Neural progenitor cell (in vitro differentiated cells): ENCODE measurements at regions not wholly inside any gene's neighbourhood (a gene's known extent, or its start where the extent isn't known, plus 50 kb on each side); places are given as distances from the start of the nearest gene placed in this dataset.

ENCODE experiments used
- DNase-seq: peaks from one replicate; pipeline ENCODE4 v3.0.0-alpha.2; 2016; ENCODE audit warnings: low spot score
- H2AFZ ChIP-seq: fragments of 200-600 bp; sonication (generic); replicated peaks from 2 replicates; pipeline ENCODE4 v1.6.1; 2016; ENCODE audit warnings: antibody characterized with exemption
- H3F3A ChIP-seq: fragments of 200-600 bp; sonication (generic); 2 replicates; pipeline ENCODE4 v1.6.1; 2016; ENCODE audit warnings: antibody characterized with exemption, low read depth
- H3K27ac ChIP-seq: fragments of 200-600 bp; sonication (generic); 2 replicates; pipeline ENCODE4 v1.5.1; 2016; ENCODE audit warnings: mild to moderate bottlenecking
- H3K27me3 ChIP-seq: fragments of 200-600 bp; sonication (generic); 2 replicates; pipeline ENCODE4 v1.6.1; 2016; ENCODE audit warnings: mild to moderate bottlenecking, moderate library complexity
- H3K36me3 ChIP-seq: fragments of 200-600 bp; sonication (generic); 2 replicates; pipeline ENCODE4 v1.5.1; 2016
- H3K4me1 ChIP-seq: fragments of 200-600 bp; sonication (generic); 2 replicates; pipeline ENCODE4 v1.6.1; 2016; ENCODE audit warnings: mixed run types
- H3K4me2 ChIP-seq: fragments of 200-600 bp; sonication (generic); 2 replicates; pipeline ENCODE4 v1.6.1; 2016
- H3K4me3 ChIP-seq: fragments of 200-600 bp; sonication (generic); 2 replicates; pipeline ENCODE4 v1.5.1; 2016
- H3K79me2 ChIP-seq: fragments of 200-600 bp; sonication (generic); 2 replicates; pipeline ENCODE4 v1.6.1; 2016; ENCODE audit warnings: low read depth
- H3K9ac ChIP-seq: fragments of 200-600 bp; sonication (generic); 2 replicates; pipeline ENCODE4 v1.6.1; 2016
- H3K9me3 ChIP-seq: fragments of 200-600 bp; sonication (generic); 2 replicates; pipeline ENCODE4 v1.5.1; 2016; ENCODE audit warnings: low read depth
- H4K20me1 ChIP-seq: fragments of 200-600 bp; sonication (generic); 2 replicates; pipeline ENCODE4 v1.6.1; 2016; ENCODE audit warnings: low read depth
- H3K27ac Mint-ChIP-seq: 3 replicates; pipeline ENCODE4 v1.8.0; 2021; ENCODE audit warnings: mixed read lengths
- H3K27me3 Mint-ChIP-seq: 2 replicates; pipeline ENCODE4 v1.8.0; 2022; ENCODE audit warnings: low read depth, mild to moderate bottlenecking, inconsistent platforms, moderate library complexity, mixed read lengths; ENCODE audit not compliant: insufficient read depth
- H3K36me3 Mint-ChIP-seq: 3 replicates; pipeline ENCODE4 v1.8.0; 2021; ENCODE audit warnings: mixed read lengths
- H3K4me1 Mint-ChIP-seq: 3 replicates; pipeline ENCODE4 v1.8.0; 2021; ENCODE audit warnings: mixed read lengths
- H3K4me3 Mint-ChIP-seq: 3 replicates; pipeline ENCODE4 v1.8.0; 2021; ENCODE audit warnings: mild to moderate bottlenecking, moderate library complexity, mixed read lengths
- H3K9me3 Mint-ChIP-seq: 3 replicates; pipeline ENCODE4 v1.8.0; 2020; ENCODE audit warnings: mixed read lengths
- CTCF ChIP-seq: fragments of 200-600 bp; sonication (generic); IDR thresholded peaks from 2 replicates; pipeline ENCODE4 v1.5.1; 2017; ENCODE audit warnings: antibody characterized with exemption, mild to moderate bottlenecking
- EZH2 ChIP-seq: fragments of 200-600 bp; sonication (generic); IDR thresholded peaks from 2 replicates; pipeline ENCODE4 v1.6.1; 2017; ENCODE audit warnings: antibody characterized with exemption, mild to moderate bottlenecking, moderate library complexity
- EZH2phosphoT487 ChIP-seq: fragments of 200-600 bp; sonication (generic); IDR thresholded peaks from 2 replicates; pipeline ENCODE4 v1.6.1; 2017; ENCODE audit warnings: antibody characterized with exemption

DNA sequence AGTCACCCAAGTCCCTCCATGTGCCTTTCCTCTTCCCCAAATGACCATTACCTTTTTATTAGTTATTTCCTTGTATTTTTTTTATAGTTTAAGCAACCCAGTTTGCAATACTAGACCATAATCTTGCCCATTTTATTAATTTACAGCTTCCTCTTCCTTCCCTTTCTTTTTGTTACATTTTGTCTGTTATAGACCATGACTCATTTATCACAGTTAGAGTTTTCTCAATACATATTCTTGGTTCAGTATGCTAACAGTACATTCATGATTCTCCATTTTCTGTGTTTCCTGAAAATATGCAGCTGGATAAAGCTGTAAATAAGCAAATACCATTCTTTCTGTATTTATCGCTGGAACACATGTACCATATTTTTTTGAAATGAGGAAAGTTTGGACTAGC is 376.7 kb upstream of the RAG2 start:
- TF ChIP-seq CTCF (no peak), EZH2phosphoT487 (no peak), EZH2 (no peak)
- peaks cover 6% of the 10 kb centered on the region for H3K9me3 ChIP-seq
- no peaks in the 10 kb centered on the region for H3K27me3 ChIP-seq
- Mint-ChIP-seq H3K9me3 (no peaks in the 10 kb centered on the region), H3K4me3 (no peak overlapping the region), H3K4me1 (peaks cover 5% of the 10 kb centered on the region), H3K27ac (no peak overlapping the region), H3K36me3 (no peaks in the 10 kb centered on the region), H3K27me3 (no peaks in the 10 kb centered on the region)
- no peak overlapping the region for H3K27ac ChIP-seq
- H2AFZ ChIP-seq, result no peak overlapping the region
- H4K20me1 ChIP-seq, result no peaks in the 10 kb centered on the region
- H3K4me2 ChIP-seq, result no peak overlapping the region
- no peaks in the 10 kb centered on the region for H3K79me2 ChIP-seq
- peaks cover 8% of the 10 kb centered on the region for H3K36me3 ChIP-seq
- H3K4me3 ChIP-seq, result no peak overlapping the region
- no peaks in the 10 kb centered on the region for H3K4me1 ChIP-seq
- DNase-seq, result no peak
- H3F3A ChIP-seq, result no peaks in the 10 kb centered on the region
- no peak overlapping the region for H3K9ac ChIP-seq

DNA sequence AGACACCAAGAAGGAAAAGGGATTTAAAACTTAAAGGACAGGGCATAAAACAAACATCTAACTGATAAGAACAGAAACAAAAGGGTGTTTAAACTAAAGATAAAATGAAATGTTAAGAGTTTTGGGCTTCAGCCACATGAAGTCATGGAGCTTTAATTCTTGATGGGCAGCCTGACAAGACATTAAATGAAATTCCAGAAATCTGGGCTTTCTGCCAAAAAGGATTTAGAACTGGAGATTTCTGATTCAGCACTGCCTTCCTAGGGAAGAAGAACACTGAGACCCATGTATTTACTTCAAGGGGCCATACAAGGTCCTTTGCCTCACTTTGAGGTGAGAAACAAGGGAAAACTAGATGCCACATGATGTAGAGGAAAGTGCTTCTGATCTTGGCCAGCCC is 355.9 kb upstream of the RAG2 start:
- Histone ChIP-seq H3K9me3 (no peaks in the 10 kb centered on the region), H3K36me3 (no peaks in the 10 kb centered on the region), H3K4me1 (no peaks in the 10 kb centered on the region), H3K27me3 (no peaks in the 10 kb centered on the region), H3K4me2 (no peak overlapping the region), H3K27ac (no peak overlapping the region), H4K20me1 (no peaks in the 10 kb centered on the region), H3K4me3 (no peak overlapping the region), H3K9ac (no peak overlapping the region), H3K79me2 (no peaks in the 10 kb centered on the region), H2AFZ (no peak overlapping the region), H3F3A (no peaks in the 10 kb centered on the region)
- Mint-ChIP-seq H3K36me3 (no peaks in the 10 kb centered on the region), H3K4me3 (no peak overlapping the region), H3K27me3 (peaks cover 5% of the 10 kb centered on the region), H3K4me1 (no peaks in the 10 kb centered on the region), H3K27ac (no peak overlapping the region), H3K9me3 (peaks cover 3% of the 10 kb centered on the region)
- TF ChIP-seq EZH2phosphoT487, result no peak
- TF ChIP-seq EZH2, result no peak
- no peak for TF ChIP-seq CTCF
- no peak for DNase-seq

DNA sequence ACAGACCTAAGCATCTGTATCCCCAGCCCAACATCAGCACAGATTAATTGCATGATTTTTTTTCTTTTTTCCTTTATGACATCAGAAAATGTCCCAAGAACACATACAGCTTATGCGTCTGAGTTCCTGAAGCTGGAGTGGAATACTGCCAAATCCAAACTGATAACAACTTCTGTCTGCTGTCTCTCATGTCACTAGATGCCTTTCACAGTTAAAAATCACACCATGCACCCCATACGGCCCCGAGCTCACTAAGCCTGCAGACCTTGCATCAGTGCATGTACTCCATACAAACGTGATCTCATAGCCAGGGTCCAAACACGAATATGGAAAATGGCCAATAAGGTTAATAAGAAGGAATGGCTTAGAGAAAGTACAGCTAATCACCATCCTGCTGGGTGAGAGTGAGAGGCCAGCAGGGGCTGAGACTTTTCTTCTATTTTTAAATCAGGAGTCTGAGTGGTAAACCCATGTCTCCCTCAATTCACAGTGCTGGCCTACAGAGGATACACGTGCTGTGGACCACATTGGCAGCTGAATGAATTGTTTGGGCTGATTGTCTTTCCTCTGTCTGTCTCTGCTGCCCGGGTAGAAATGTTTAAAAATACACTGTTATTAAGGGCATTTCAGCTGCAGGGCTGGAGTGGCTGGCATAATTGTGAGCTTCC is 350.6 kb upstream of the RAG2 start:
- Mint-ChIP-seq H3K27ac (no peak overlapping the region), H3K4me3 (no peak overlapping the region), H3K27me3 (peaks cover 3% of the 10 kb centered on the region), H3K4me1 (no peaks in the 10 kb centered on the region), H3K9me3 (peaks cover 3% of the 10 kb centered on the region), H3K36me3 (no peaks in the 10 kb centered on the region)
- no peak overlapping the region for H3K9ac ChIP-seq
- no peaks in the 10 kb centered on the region for H3K36me3 ChIP-seq
- H3K9me3 ChIP-seq, result no peaks in the 10 kb centered on the region
- TF ChIP-seq EZH2 (no peak), EZH2phosphoT487 (no peak)
- H3K4me2 ChIP-seq, result no peak overlapping the region
- H3K27me3 ChIP-seq, result no peaks in the 10 kb centered on the region
- DNase-seq, result no peak
- H3F3A ChIP-seq, result no peaks in the 10 kb centered on the region
- H3K79me2 ChIP-seq, result no peaks in the 10 kb centered on the region
- peak overlapping the region; percentile 59 for H2AFZ ChIP-seq
- H3K4me1 ChIP-seq, result no peaks in the 10 kb centered on the region
- H3K4me3 ChIP-seq, result no peak overlapping the region
- H4K20me1 ChIP-seq, result no peaks in the 10 kb centered on the region
- H3K27ac ChIP-seq, result no peak overlapping the region

DNA sequence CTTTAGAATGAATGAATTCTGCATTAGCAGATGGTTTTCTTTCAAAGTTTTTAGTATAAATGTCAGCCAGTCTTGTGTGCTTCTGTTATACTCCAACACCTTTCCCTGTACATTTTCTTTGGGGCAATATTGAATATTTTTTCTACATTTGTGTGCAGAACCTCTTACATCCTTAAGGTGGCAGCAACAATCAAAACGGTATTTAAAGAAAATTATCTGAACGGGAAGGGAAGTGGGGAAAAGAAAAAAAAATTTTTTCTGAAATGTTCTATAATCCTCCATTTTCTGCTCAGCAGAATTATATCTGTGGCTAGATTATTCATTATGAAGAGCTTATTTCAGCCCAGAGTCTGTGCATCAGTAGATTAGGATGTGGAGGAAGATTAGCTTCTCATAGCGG is 347.3 kb upstream of the RAG2 start:
- peaks cover 3% of the 10 kb centered on the region for H3K9me3 Mint-ChIP-seq
- no peaks in the 10 kb centered on the region for H3K36me3 ChIP-seq
- no peak overlapping the region for H3K27ac ChIP-seq
- no peaks in the 10 kb centered on the region for H4K20me1 ChIP-seq
- H3K36me3 Mint-ChIP-seq, result no peaks in the 10 kb centered on the region
- no peak overlapping the region for H3K27ac Mint-ChIP-seq
- no peak overlapping the region for H2AFZ ChIP-seq
- no peak overlapping the region for H3K4me3 Mint-ChIP-seq
- H3K4me3 ChIP-seq, result no peak overlapping the region
- H3K4me1 Mint-ChIP-seq, result no peaks in the 10 kb centered on the region
- DNase-seq, result no peak
- no peak overlapping the region for H3K4me2 ChIP-seq
- no peaks in the 10 kb centered on the region for H3K4me1 ChIP-seq
- no peaks in the 10 kb centered on the region for H3K9me3 ChIP-seq
- H3K27me3 Mint-ChIP-seq, result no peaks in the 10 kb centered on the region
- no peaks in the 10 kb centered on the region for H3K79me2 ChIP-seq
- H3K9ac ChIP-seq, result no peak overlapping the region
- no peaks in the 10 kb centered on the region for H3F3A ChIP-seq
- TF ChIP-seq CTCF (peak; percentile 63), EZH2 (no peak), EZH2phosphoT487 (no peak)
- no peaks in the 10 kb centered on the region for H3K27me3 ChIP-seq
